Mesenteric fat pad (tissue), 1 donor: ENCODE measurements at regions not wholly inside any gene's neighbourhood (a gene's known extent, or its start where the extent isn't known, plus 50 kb on each side); places are given as distances from the start of the nearest gene placed in this dataset.

Source experiments
- DNase-seq: peaks from one replicate; pipeline ENCODE4 v3.0.0-alpha.2; 2020; ENCODE audit warnings: low spot score
- donor health status: DM: yes; HTN: yes; CAD: no.

- no peak for DNase-seq
These were observed 161.4 kb upstream of the FAM9B start for GRCh38 chrX:9195199-9195880.

GRCh38 chrX:9196961-9197640 is 163.2 kb upstream of the FAM9B start:
- no peak for DNase-seq

GRCh38 chrX:9204560-9204959 is 170.6 kb upstream of the FAM9B start:
- no peak for DNase-seq

GRCh38 chrX:9205599-9206223 is 171.8 kb upstream of the FAM9B start:
- DNase-seq: no peak

GRCh38 chrX:9207142-9207541 is 173.2 kb upstream of the FAM9B start:
- DNase-seq: no peak

- no peak for DNase-seq
These were observed 177.3 kb upstream of the FAM9B start for GRCh38 chrX:9211269-9211668.

- DNase-seq: no peak
These were observed 187.9 kb upstream of the FAM9B start for GRCh38 chrX:9221781-9222180.

- DNase-seq: no peak
These were observed 188.4 kb upstream of the FAM9B start for GRCh38 chrX:9222299-9222698.

- no peak for DNase-seq
These were observed 193.3 kb upstream of the FAM9B start for GRCh38 chrX:9227276-9227675.

GRCh38 chrX:9231491-9231890 is 197.6 kb upstream of the FAM9B start:
- no peak for DNase-seq

- DNase-seq: no peak
These were observed 199.2 kb upstream of the FAM9B start for GRCh38 chrX:9233141-9233540.

- DNase-seq: no peak
These were observed 200.4 kb upstream of the FAM9B start for GRCh38 chrX:9234315-9234714.

- DNase-seq: no peak
These were observed 201.8 kb upstream of the FAM9B start for GRCh38 chrX:9235722-9236121.

GRCh38 chrX:9240956-9241355 is 207.0 kb upstream of the FAM9B start:
- DNase-seq: no peak

- DNase-seq: no peak
These were observed 207.5 kb upstream of the FAM9B start for GRCh38 chrX:9241427-9241826.

GRCh38 chrX:9249051-9249846 is 215.3 kb upstream of the FAM9B start:
- DNase-seq: no peak

- DNase-seq: no peak
These were observed 212.7 kb upstream of the TBL1X start for GRCh38 chrX:9252182-9252581.

- DNase-seq: no peak
These were observed 211.6 kb upstream of the TBL1X start for GRCh38 chrX:9253211-9253610.

GRCh38 chrX:9257718-9258420 is 207.0 kb upstream of the TBL1X start:
- no peak for DNase-seq

- DNase-seq: no peak
These were observed 206.3 kb upstream of the TBL1X start for GRCh38 chrX:9258421-9259104.

GRCh38 chrX:9260603-9261002 is 204.3 kb upstream of the TBL1X start:
- DNase-seq: no peak
